Neural cell (in vitro differentiated cells): ENCODE measurements at regions not wholly inside any gene's neighbourhood (a gene's known extent, or its start where the extent isn't known, plus 50 kb on each side); places are given as distances from the start of the nearest gene placed in this dataset.

ENCODE experiments used
- H2AFZ ChIP-seq: fragments of 200-600, 300-800 bp; sonication (generic), shearing (Covaris generic); 2 replicates; pipeline ENCODE4 v1.6.0; 2014; ENCODE audit warnings: low read depth, mild to moderate bottlenecking, antibody characterized with exemption, low read length, moderate library complexity
- H3F3A ChIP-seq: fragments of 200-600 bp; shearing (Covaris generic); 2 replicates; pipeline ENCODE4 v1.6.1; 2016; ENCODE audit warnings: mild to moderate bottlenecking, moderate library complexity, mixed read lengths, antibody characterized with exemption, low read length; ENCODE audit not compliant: insufficient read depth, poor library complexity, severe bottlenecking
- H3K27ac ChIP-seq: fragments of 200-600, 300-800 bp; sonication (generic), shearing (Covaris generic); 2 replicates; pipeline ENCODE4 v1.5.1; 2014; ENCODE audit warnings: mild to moderate bottlenecking, low read length, moderate library complexity
- H3K27me3 ChIP-seq: fragments of 300-800, 200-600 bp; sonication (generic), shearing (Covaris generic); 2 replicates; pipeline ENCODE4 v1.6.0; 2014; ENCODE audit warnings: mild to moderate bottlenecking, low read depth, low read length, moderate library complexity; ENCODE audit not compliant: insufficient read depth
- H3K36me3 ChIP-seq: fragments of 300-800, 200-600 bp; sonication (generic), shearing (Covaris generic); 2 replicates; pipeline ENCODE4 v1.5.1; 2014; ENCODE audit warnings: mild to moderate bottlenecking, antibody characterized with exemption, low read length, moderate library complexity; ENCODE audit not compliant: insufficient read depth
- H3K4me2 ChIP-seq: fragments of 300-800, 200-600 bp; sonication (generic), shearing (Covaris generic); 2 replicates; pipeline ENCODE4 v1.6.0; 2014; ENCODE audit warnings: mild to moderate bottlenecking, low read length
- H3K4me3 ChIP-seq: fragments of 300-800, 200-600 bp; sonication (generic), shearing (Covaris generic); 2 replicates; pipeline ENCODE4 v1.5.1; 2014; ENCODE audit warnings: mild to moderate bottlenecking, low read length, moderate library complexity
- H3K79me2 ChIP-seq: fragments of 200-600 bp; shearing (Covaris generic); replicated peaks from 2 replicates; pipeline ENCODE4 v1.6.0; 2014; ENCODE audit warnings: mild to moderate bottlenecking, low read length, moderate library complexity; ENCODE audit not compliant: insufficient read depth
- H3K9ac ChIP-seq: fragments of 300-800, 200-600 bp; sonication (generic), shearing (Covaris generic); 2 replicates; pipeline ENCODE4 v1.6.1; 2016; ENCODE audit warnings: mild to moderate bottlenecking, low read length, mixed read lengths
- H3K9me2 ChIP-seq: fragments of 200-600 bp; shearing (Covaris generic); 2 replicates; pipeline ENCODE4 v1.6.1; 2016; ENCODE audit warnings: mild to moderate bottlenecking, low read length, mixed read lengths; ENCODE audit not compliant: insufficient read depth
- H3K9me3 ChIP-seq: fragments of 200-600, 300-800 bp; sonication (generic), shearing (Covaris generic); 2 replicates; pipeline ENCODE4 v1.6.1; 2016; ENCODE audit warnings: mild to moderate bottlenecking, mixed run types, low read length, moderate library complexity, mixed read lengths
- H4K20me1 ChIP-seq: fragments of 200-600 bp; shearing (Covaris generic); 2 replicates; pipeline ENCODE4 v1.6.1; 2016; ENCODE audit warnings: mild to moderate bottlenecking, mixed run types; ENCODE audit not compliant: insufficient read depth
- CTCF ChIP-seq: fragments of 450-650 bp; IDR thresholded peaks from 2 replicates; pipeline ENCODE4 v1.5.1; 2014; ENCODE audit warnings: antibody characterized with exemption, mild to moderate bottlenecking, moderate library complexity; ENCODE audit not compliant: poor library complexity, severe bottlenecking
- EP300 ChIP-seq: fragments of 450-650 bp; conservative IDR thresholded peaks from 2 replicates; pipeline ENCODE4 v1.6.1; 2014; ENCODE audit warnings: antibody characterized with exemption, mild to moderate bottlenecking, moderate library complexity; ENCODE audit not compliant: poor library complexity, severe bottlenecking
- EZH2 ChIP-seq: fragments of 200-600, 300-800 bp; shearing (Covaris generic), sonication (generic); IDR thresholded peaks from 2 replicates; pipeline ENCODE4 v1.6.1; 2014; ENCODE audit warnings: antibody characterized with exemption, low read length, borderline replicate concordance, mild to moderate bottlenecking; ENCODE audit not compliant: insufficient read depth, poor library complexity, severe bottlenecking
- MXI1 ChIP-seq: fragments of 450-650 bp; conservative IDR thresholded peaks from 2 replicates; pipeline ENCODE4 v1.6.1; 2014; ENCODE audit warnings: antibody characterized with exemption, mild to moderate bottlenecking; ENCODE audit not compliant: poor library complexity, severe bottlenecking
- POLR2AphosphoS5 ChIP-seq: IDR thresholded peaks from 2 replicates; pipeline ENCODE4 v1.6.1; 2012
- RAD21 ChIP-seq: fragments of 450-650 bp; conservative IDR thresholded peaks from 2 replicates; pipeline ENCODE4 v1.6.1; 2014; ENCODE audit warnings: antibody characterized with exemption, mild to moderate bottlenecking, moderate library complexity
- REST ChIP-seq: IDR thresholded peaks from 2 replicates; pipeline ENCODE4 v1.6.1; 2012; ENCODE audit warnings: borderline replicate concordance
- SMC3 ChIP-seq: fragments of 450-650 bp; conservative IDR thresholded peaks from 2 replicates; pipeline ENCODE4 v1.6.1; 2014; ENCODE audit warnings: antibody characterized with exemption, mild to moderate bottlenecking, moderate library complexity; ENCODE audit not compliant: poor library complexity
- TAF1 ChIP-seq: IDR thresholded peaks from 2 replicates; pipeline ENCODE4 v1.6.1; 2012; ENCODE audit warnings: low read depth

GRCh38 chr13:22107549-22107948 lies 436.7 kb downstream of the FGF9 start:
- no peak for TF ChIP-seq EZH2
- TF ChIP-seq POLR2AphosphoS5: no peak
- TF ChIP-seq REST: no peak
- TF ChIP-seq SMC3: no peak
- no peak for TF ChIP-seq MXI1
- no peak for TF ChIP-seq EP300
- no peak for TF ChIP-seq TAF1
- TF ChIP-seq CTCF: no peak
- TF ChIP-seq RAD21: no peak
- Histone ChIP-seq H3K9ac (no peak overlapping the region), H3K4me3 (no peak overlapping the region), H3K9me3 (no peaks in the 10 kb centered on the region), H3K27ac (no peak overlapping the region), H3K79me2 (no peaks in the 10 kb centered on the region), H2AFZ (no peak overlapping the region), H3F3A (no peaks in the 10 kb centered on the region), H3K4me2 (no peak overlapping the region), H4K20me1 (no peaks in the 10 kb centered on the region), H3K27me3 (no peaks in the 10 kb centered on the region), H3K9me2 (no peaks in the 10 kb centered on the region), H3K36me3 (no peaks in the 10 kb centered on the region)

- Histone ChIP-seq H3K4me3 (no peak overlapping the region), H4K20me1 (no peaks in the 10 kb centered on the region), H3K79me2 (no peaks in the 10 kb centered on the region), H3K9me2 (no peaks in the 10 kb centered on the region), H3K9me3 (no peaks in the 10 kb centered on the region), H3K27me3 (no peaks in the 10 kb centered on the region), H2AFZ (no peak overlapping the region), H3K36me3 (no peaks in the 10 kb centered on the region), H3K4me2 (no peak overlapping the region), H3K9ac (no peak overlapping the region), H3F3A (no peaks in the 10 kb centered on the region), H3K27ac (no peak overlapping the region)
- no peak for TF ChIP-seq TAF1
- TF ChIP-seq REST: no peak
- TF ChIP-seq CTCF: no peak
- no peak for TF ChIP-seq POLR2AphosphoS5
- no peak for TF ChIP-seq RAD21
Observed at GRCh38 chr13:22108283-22108942, 437.5 kb downstream of the FGF9 start.
